ENCODE measurements at regions not wholly inside any gene's neighbourhood (a gene's known extent, or its start where the extent isn't known, plus 50 kb on each side); places are given as distances from the start of the nearest gene placed in this dataset.

- DNase-seq (ENCODE audit: low spot score) = no peak
Measured at GRCh38 chr15:95085056-95085455, 853.7 kb downstream of the MCTP2 start.

GRCh38 chr15:95086531-95087252 is 855.3 kb downstream of the MCTP2 start:
- DNase-seq (ENCODE audit: low spot score) = no peak

DNA sequence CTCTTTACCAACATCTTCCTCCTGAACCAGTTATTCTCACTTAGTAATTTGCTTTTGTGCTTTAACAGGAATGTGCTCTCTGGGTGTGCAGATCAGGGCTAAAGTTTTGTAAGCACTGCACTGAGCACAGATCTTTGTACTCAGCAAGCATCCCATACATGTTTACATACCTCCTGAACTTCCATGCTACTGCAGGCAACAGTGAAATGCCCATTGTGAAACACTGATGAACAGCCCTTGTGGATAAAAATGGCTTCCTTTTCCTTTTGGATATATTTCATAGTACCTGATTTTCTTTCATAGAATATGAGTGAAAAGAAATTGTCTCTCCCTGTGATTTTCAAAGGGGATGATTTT is 855.9 kb downstream of the MCTP2 start:
- DNase-seq (ENCODE audit: low spot score) = no peak

DNA sequence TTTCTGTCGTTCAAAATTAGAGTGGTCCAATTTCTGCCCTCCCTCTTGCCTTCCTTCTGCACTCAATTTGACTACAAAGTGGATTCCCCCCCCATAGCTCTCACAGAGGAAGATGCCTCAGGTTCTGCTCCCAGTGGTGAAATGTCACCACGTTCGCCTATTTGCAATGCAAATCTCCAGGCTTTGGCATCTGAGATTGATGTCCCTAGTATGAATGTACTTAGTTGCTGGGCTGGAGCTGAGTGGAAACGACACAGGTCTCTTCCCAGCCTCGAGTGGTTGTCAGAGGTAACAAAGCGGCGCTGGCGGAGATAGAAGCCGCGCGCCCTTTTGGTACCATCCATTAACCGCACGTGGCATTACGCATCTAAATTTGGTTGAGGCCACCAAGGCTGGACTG is 860.1 kb downstream of the MCTP2 start:
- no peak for DNase-seq (ENCODE audit: low spot score)

GRCh38 chr15:95095250-95095649 is 863.9 kb downstream of the MCTP2 start:
- DNase-seq (ENCODE audit: low spot score) = no peak

DNA sequence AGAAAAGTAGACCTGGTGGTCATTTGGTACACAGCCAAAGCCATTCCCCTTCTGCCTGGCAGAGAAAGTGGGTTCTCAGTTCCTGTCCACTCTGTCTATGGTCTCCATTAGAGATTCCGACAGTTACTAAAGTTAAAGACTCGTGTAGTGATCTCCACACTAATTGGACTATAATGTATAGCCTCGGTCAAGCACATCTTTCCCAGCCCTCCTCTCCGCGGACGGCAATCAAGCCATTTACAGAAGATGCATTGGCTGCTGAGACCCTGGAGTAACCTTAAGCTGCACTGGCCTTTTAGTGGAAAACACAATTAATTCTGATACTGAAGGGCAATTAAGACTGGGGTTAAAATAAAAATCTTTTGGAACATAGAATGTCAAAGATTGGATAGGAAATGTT is 865.3 kb downstream of the MCTP2 start:
- DNase-seq (ENCODE audit: low spot score) = no peak

DNA sequence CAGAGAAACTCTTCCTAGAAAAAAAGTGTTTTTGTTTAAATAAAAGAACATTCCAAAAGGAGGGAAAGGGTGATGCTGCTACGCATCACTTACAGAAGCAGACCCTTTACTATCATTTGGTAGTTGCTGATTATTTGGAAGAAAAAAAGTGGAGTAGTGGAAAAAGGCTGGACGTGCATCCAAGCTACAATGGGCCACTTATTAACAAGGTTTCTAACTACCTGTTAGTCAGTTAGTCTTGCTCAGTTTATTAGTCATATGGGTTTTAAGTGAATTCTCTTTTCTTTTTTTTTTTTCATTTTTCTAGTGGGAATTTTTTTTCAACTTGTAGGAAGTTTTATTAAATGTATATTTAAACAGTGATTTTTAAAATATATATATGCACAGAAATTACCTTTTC is 866.0 kb downstream of the MCTP2 start:
- DNase-seq (ENCODE audit: low spot score) = no peak

GRCh38 chr15:95105229-95105628 is 873.9 kb downstream of the MCTP2 start:
- no peak for DNase-seq (ENCODE audit: low spot score)

DNA sequence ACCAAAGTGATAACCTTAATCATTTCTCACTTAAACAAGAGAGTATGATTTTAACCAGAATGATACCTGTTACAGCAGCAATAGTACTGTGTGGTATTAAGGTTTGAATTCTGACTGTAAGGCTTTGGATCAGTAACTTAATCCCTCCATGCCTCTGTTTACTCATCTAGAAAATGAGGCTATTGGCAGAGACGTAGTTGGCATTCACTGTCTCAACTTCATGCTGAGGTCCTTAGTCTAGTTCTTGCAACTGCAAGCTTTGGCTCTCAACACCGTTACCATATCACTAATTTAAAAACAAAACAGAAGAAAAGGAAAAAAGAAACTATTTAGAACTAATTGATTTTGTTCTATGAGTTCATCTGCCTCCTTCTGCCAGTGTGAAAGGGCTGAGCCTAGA is 875.4 kb downstream of the MCTP2 start:
- no peak for DNase-seq (ENCODE audit: low spot score)

- DNase-seq (ENCODE audit: low spot score) = no peak
Measured at GRCh38 chr15:95108673-95109072, 877.3 kb downstream of the MCTP2 start.

GRCh38 chr15:95111969-95112368 is 880.6 kb downstream of the MCTP2 start:
- DNase-seq (ENCODE audit: low spot score) = no peak

GRCh38 chr15:95113041-95113440 is 881.7 kb downstream of the MCTP2 start:
- no peak for DNase-seq (ENCODE audit: low spot score)

GRCh38 chr15:95119041-95119610 is 887.8 kb downstream of the MCTP2 start:
- no peak for DNase-seq (ENCODE audit: low spot score)

GRCh38 chr15:95120595-95120994 is 889.2 kb downstream of the MCTP2 start:
- no peak for DNase-seq (ENCODE audit: low spot score)

GRCh38 chr15:95121191-95121590 is 889.8 kb downstream of the MCTP2 start:
- DNase-seq (ENCODE audit: low spot score) = no peak

DNA sequence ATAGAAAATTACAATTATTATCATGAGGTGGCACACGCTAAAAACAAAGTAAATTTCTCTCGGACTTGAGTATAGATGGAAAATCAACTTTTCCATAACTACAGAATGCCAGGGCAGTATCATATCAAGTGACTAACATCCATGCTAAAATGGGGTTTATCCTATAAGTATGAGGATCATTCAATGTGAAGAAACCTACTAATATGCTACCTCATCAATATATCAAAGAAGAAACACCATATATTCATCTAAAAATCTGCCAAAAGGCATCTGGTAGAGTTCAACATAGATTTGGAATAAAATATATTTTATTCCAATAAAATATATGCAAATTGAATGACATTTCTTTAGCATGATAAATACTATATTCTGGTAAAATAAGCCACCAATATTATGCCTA is 894.4 kb downstream of the MCTP2 start:
- no peak for DNase-seq (ENCODE audit: low spot score)

- no peak for DNase-seq (ENCODE audit: low spot score)
Measured at GRCh38 chr15:95127356-95127755, 896.0 kb downstream of the MCTP2 start.

GRCh38 chr15:95129574-95129973 is 898.2 kb downstream of the MCTP2 start:
- no peak for DNase-seq (ENCODE audit: low spot score)

DNA sequence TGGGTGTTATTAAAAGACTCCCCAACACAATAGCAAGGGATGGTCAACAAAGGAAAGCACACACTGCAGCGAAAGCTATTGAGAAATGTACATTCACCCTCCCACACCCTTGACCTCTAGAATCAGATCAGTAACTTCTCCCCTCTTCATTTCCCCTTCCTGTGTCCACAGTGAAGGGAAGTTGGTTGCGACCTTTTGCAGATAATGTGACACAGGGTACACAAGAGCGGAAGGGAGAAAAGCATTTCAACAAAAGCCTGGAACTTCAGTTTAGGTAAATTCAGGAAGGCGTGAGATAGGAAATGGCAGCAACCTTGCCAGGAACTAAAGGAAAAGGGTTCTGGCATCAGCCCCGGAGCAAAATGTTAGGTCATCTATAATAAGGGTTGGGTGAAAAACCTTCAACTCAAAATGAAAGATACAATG is 899.8 kb downstream of the MCTP2 start:
- DNase-seq (ENCODE audit: low spot score) = no peak

DNA sequence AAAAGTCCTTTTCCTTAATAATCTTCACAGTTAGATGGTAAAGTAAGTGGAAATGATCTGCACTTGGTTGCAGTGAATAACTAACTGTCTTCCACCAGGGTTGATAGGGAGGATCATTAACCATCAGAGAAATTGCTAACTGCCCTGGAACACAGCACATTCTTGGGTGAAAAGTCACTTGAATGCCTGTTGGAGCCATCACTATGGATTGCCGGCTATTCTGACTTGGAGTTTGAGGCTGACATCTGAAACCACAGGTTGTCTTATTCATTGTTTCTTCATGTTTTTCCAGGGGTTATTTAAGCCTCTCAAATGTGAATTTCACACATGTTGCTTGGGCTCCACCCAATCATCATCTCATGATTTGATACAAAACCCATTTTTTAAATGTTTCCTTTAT is 901.4 kb downstream of the MCTP2 start:
- DNase-seq (ENCODE audit: low spot score) = no peak

GRCh38 chr15:95134431-95135110 is 903.2 kb downstream of the MCTP2 start:
- no peak for DNase-seq (ENCODE audit: low spot score)

- no peak for DNase-seq (ENCODE audit: low spot score)
Measured at GRCh38 chr15:95138604-95139270, 907.4 kb downstream of the MCTP2 start.

DNA sequence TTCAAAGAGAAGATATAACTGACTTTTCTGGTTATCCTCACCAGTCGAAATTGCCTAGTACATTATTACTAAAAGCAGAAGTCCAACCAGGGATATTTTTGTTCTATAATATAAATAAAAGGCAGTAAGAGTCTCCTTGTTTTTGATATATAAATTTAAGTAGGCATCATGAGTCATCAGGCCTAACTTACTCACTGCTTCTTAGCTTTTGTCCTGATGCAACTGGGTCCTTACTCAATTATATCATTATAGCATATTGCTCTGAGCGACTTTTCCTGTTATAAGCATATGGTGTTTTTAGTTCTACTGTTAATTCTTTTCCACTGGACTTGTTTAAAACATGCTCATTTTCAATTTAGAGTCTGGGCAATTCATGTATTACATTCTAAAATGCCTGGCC is 910.1 kb downstream of the MCTP2 start:
- no peak for DNase-seq (ENCODE audit: low spot score)
